Ascending aorta (tissue), 2 donors: ENCODE measurements at regions not wholly inside any gene's neighbourhood (a gene's known extent, or its start where the extent isn't known, plus 50 kb on each side); places are given as distances from the start of the nearest gene placed in this dataset.
A peak's percentile ranks its signal among the peaks of the same experiment; 100 is the strongest.

Experiments
- DNase-seq, 2 donors: peaks; one replicate each; pipeline ENCODE4 v3.0.0-alpha.2; 2019; ENCODE audit warnings: low spot score in 2 of 2
- H3K27ac ChIP-seq, 2 donors: fragments of 200-600 bp; sonication (generic); one replicate each; pipeline ENCODE4 v1.5.1; 2016 to 2017; ENCODE audit warnings: mild to moderate bottlenecking in 1 of 2
- H3K27me3 ChIP-seq: fragments of 200-600 bp; sonication (generic); one replicate; pipeline ENCODE4 v1.5.1; 2017
- H3K36me3 ChIP-seq, 2 donors: fragments of 200-600 bp; sonication (generic); one replicate each; pipeline ENCODE4 v1.5.1; 2016
- H3K4me1 ChIP-seq, 2 donors: fragments of 200-600 bp; sonication (generic); one replicate each; pipeline ENCODE4 v1.5.1; 2016 to 2017; ENCODE audit warnings: mild to moderate bottlenecking in 1 of 2
- H3K4me3 ChIP-seq, 2 donors: fragments of 200-600 bp; sonication (generic); one replicate each; pipeline ENCODE4 v1.5.1; 2016 to 2017; ENCODE audit warnings: mild to moderate bottlenecking in 1 of 2
- H3K9me3 ChIP-seq, 2 donors: fragments of 200-600 bp; sonication (generic); one replicate each; pipeline ENCODE4 v1.5.1; 2016
- CTCF ChIP-seq, 3 experiments: fragments of 200-600 bp in 2 of 3; fragments of 450-650 bp in 1 of 3; sonication (generic) in 2 of 3; IDR thresholded peaks; one replicate each; pipeline ENCODE4 v1.5.1; 2016 to 2019; ENCODE audit warnings: antibody characterized with exemption in 3 of 3, mild to moderate bottlenecking in 1 of 3, moderate library complexity in 1 of 3
- intact Hi-C: fragments of 100-400 bp; cut with DNase I; formaldehyde crosslinking; loops from one replicate; pipeline ENCODE4 v1.15.1; 2023

- no peak for DNase-seq
- no peak overlapping the region for H3K4me3 ChIP-seq
- TF ChIP-seq CTCF (IDR thresholded peaks at IDR 0.05): no peak
- H3K9me3 ChIP-seq: no peaks in the 10 kb centered on the region
- no peaks in the 10 kb centered on the region for H3K4me1 ChIP-seq
- no peaks in the 10 kb centered on the region for H3K27me3 ChIP-seq
- intact Hi-C loops: no loop called here
- no peaks in the 10 kb centered on the region for H3K36me3 ChIP-seq
- no peak overlapping the region for H3K27ac ChIP-seq
Observed at GRCh38 chr3:193827040-193827669, 234.1 kb downstream of the OPA1 start.

- no peak for TF ChIP-seq CTCF (IDR thresholded peaks at IDR 0.05)
- H3K36me3 ChIP-seq: no peaks in the 10 kb centered on the region
- intact Hi-C loops: no loop called here
- no peak for DNase-seq
- H3K4me1 ChIP-seq: no peaks in the 10 kb centered on the region
- H3K27ac ChIP-seq: no peak overlapping the region
- no peaks in the 10 kb centered on the region for H3K9me3 ChIP-seq
- no peaks in the 10 kb centered on the region for H3K27me3 ChIP-seq
- no peak overlapping the region for H3K4me3 ChIP-seq
Observed at GRCh38 chr3:193827871-193828270, 234.9 kb downstream of the OPA1 start.

- Histone ChIP-seq H3K9me3 (no peaks in the 10 kb centered on the region), H3K36me3 (no peaks in the 10 kb centered on the region), H3K27me3 (no peaks in the 10 kb centered on the region), H3K27ac (no peak overlapping the region), H3K4me3 (no peak overlapping the region), H3K4me1 (no peaks in the 10 kb centered on the region)
- intact Hi-C loops: no loop called here
- no peak for DNase-seq
- TF ChIP-seq CTCF (IDR thresholded peaks at IDR 0.05): no peak
Observed at GRCh38 chr3:193828477-193828876, 235.5 kb downstream of the OPA1 start.

GRCh38 chr3:193829781-193830180 lies 236.8 kb downstream of the OPA1 start:
- intact Hi-C loops: no loop called here
- Histone ChIP-seq H3K36me3 (no peaks in the 10 kb centered on the region), H3K9me3 (no peaks in the 10 kb centered on the region), H3K4me1 (no peaks in the 10 kb centered on the region), H3K27me3 (no peaks in the 10 kb centered on the region), H3K27ac (no peak overlapping the region), H3K4me3 (no peak overlapping the region)
- DNase-seq: peak in 1 of 2 donors; percentile 55
- no peak for TF ChIP-seq CTCF (IDR thresholded peaks at IDR 0.05)

GRCh38 chr3:193830791-193831191 lies 237.8 kb downstream of the OPA1 start:
- Histone ChIP-seq H3K4me1 (no peaks in the 10 kb centered on the region), H3K9me3 (no peaks in the 10 kb centered on the region), H3K4me3 (no peak overlapping the region), H3K27ac (no peak overlapping the region), H3K27me3 (no peaks in the 10 kb centered on the region), H3K36me3 (no peaks in the 10 kb centered on the region)
- TF ChIP-seq CTCF (IDR thresholded peaks at IDR 0.05): no peak
- no peak for DNase-seq
- intact Hi-C loops: no loop called here
